SKM-1 treated with dmso at 0.1 percent for 144 hours (cell line): ENCODE measurements at regions not wholly inside any gene's neighbourhood (a gene's known extent, or its start where the extent isn't known, plus 50 kb on each side); places are given as distances from the start of the nearest gene placed in this dataset.
A peak's percentile ranks its signal among the peaks of the same experiment; 100 is the strongest.

Source experiments
- DNase-seq: peaks from one replicate; lab custom pipeline; 2025; ENCODE audit not compliant: unreplicated experiment; lab: John Stamatoyannopoulos, UW

DNA sequence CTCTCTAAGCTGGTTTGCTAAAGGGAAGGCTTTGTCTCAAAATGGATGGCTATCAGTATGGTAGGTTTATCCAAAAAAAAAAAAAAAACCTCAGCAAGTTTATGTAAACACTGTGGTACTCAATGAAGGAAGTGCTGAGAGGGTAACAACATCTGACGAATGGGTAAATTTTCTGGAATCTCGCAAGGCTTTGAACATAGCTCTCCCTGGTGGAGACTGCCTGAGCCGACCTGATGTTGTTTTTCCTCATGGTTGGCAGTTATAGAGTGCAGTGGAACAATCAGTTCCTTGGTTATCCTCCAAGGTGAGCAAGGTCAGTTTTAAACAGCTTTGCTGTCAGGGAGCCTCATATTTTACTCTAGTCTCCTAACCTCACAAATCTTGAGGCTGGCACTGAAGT, 94.6 kb downstream of the ZPLD1 start:
- no peak for DNase-seq

DNA sequence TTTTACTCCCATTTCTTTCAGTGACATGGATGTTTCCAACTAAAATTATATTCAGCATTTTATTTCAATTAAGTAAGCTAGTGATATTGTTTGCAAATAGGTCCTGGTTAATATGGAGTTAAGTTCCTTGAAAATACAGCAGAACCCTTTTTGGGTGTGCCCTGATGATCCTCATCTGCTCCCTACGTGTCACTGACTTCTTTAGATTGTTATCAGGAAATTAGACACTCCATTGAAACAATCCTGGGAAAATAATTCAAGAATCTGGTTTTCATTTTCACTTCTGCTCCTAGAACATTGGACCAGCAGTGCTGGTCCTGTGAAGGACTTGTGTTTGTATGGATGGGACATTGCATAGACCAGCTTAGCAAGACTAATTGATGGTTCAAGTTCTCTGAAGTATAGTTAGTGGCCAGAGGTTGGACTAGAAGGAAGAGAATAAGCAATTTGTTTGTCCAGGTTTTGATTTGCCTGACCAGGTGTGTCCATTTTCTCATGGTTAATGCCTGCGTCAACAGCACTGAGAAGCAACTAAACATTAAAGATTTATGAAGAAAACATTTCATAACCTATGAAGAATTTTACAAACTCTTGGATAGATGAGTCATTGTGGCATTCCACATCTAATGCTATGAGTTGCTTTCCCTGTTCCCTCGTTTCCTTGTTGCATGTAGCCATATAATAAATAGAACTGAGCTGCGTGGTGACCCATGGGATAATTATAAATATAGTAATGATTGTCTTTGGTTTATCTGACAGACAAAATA, 95.8 kb downstream of the ZPLD1 start:
- no peak for DNase-seq

DNA sequence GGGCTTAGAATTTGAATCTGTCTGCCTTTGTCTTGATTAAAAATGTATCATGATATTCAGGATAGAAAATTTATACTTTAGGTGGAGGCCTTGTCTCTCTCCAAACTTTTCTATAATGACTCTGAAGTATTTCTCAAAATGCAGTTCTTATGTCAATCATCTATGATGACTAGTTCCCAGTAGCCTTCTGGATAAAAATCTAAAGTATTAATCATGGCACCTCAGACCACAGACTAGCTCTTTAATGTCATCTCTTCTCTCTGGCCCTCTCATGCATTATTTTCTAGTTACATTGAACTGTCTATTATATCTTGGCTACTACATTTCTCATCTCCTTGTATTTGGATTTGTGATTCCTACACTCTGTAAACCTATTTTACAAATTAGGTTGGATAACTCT, 96.9 kb downstream of the ZPLD1 start:
- no peak for DNase-seq

- peak; percentile 49 for DNase-seq
These were observed 98.1 kb downstream of the ZPLD1 start for GRCh38 chr3:102532901-102533300.

DNA sequence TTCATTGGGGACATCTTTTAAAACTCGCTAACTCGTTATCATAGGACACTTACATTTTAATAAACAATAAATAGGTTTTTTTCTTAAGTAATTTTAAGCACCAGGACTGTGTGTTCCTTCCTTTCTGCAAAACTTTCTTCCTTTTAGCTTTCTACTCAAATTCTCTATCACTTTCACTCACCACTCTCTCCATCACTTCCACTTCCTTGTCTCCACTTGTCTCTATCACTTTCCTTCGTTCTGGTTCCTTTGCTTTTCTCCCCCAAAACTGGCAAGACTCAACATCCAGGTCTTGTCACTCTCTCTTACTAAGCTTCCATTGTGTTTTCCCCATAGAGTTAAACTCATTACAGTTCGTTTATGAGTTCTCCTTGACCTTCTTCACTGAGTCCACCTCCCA, 99.0 kb downstream of the ZPLD1 start:
- no peak for DNase-seq

DNA sequence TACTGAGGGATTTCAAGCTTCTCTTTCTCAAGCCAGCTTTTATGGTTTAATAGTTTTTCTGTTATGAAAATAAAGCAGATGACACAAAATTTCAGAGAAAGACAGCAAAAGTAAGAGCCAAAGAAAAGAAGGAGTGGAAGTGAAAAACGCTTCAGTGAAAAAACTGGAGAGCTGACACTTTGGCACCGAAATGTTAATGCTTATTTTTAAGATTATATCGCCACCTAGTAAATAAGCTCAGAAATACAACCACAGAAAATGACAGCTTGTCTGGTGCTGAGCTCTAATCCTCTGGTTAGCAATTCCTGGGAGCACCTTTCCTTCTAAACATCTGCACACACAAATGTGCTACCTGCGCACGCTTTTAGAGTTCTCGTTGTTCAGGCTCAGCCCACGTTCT, 101.6 kb downstream of the ZPLD1 start:
- peak; percentile 27 for DNase-seq

DNA sequence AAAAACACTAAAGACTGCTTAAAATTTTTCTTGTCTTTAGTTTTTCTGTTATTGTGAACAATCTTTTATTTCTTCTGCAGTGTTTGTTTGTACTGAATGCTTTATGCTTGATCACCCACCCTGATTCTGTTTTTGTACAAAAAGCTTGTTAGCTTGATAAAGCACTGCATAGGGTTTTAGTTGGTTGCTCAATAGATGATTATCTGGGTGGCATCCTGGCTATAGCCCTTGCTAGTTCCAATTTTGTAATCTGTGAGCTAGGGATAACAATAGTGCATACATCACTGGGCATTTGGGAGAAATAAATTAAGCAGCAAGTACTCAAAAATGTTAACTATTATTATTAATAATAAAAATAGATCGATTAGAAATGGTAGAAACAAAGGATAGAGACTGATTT, 102.3 kb downstream of the ZPLD1 start:
- no peak for DNase-seq

DNA sequence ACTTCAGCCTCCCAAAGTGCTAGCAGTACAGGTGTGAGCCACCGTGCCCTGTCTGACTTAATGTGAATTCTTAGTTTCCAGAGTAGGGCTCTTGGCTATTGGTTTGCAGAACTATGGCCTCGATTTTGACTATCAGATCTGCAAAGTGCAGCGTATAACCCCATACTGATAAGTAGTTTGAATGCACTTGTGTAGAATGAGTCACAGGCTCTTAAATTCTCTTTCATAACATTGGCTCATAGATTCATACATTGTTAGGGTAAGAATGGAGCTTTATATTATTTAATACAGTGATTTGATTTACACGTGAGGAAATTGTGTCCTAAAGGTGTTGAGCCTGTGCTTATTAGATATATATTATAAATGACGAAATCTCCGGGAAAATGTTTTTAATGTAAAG, 109.9 kb downstream of the ZPLD1 start:
- DNase-seq = no peak

DNA sequence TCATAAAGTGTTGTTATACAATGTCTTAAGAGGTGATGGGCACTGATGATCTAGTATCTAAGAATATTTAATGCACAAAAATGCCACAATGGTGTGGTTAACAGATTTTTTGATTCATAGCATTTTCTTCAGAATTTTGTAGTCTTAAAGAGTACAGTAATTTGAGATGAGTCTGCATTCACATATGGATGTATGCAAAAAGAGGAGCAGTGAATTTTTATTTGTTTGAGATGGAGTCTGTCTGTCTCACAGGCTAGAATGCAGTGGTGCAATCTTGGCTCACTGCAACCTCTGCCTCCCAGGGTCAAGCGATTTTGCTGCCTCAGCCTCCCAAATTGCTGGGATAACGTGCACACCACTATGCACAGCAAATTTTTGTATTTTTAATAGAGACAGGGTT, 110.5 kb downstream of the ZPLD1 start:
- DNase-seq = no peak

- no peak for DNase-seq
These were observed 119.1 kb downstream of the ZPLD1 start for GRCh38 chr3:102553876-102554275.

- DNase-seq = no peak
These were observed 135.7 kb downstream of the ZPLD1 start for GRCh38 chr3:102570511-102570910.

GRCh38 chr3:102571006-102571405, 136.2 kb downstream of the ZPLD1 start:
- no peak for DNase-seq

- no peak for DNase-seq
These were observed 137.0 kb downstream of the ZPLD1 start for GRCh38 chr3:102571720-102572384.

GRCh38 chr3:102573483-102574028, 138.7 kb downstream of the ZPLD1 start:
- no peak for DNase-seq

DNA sequence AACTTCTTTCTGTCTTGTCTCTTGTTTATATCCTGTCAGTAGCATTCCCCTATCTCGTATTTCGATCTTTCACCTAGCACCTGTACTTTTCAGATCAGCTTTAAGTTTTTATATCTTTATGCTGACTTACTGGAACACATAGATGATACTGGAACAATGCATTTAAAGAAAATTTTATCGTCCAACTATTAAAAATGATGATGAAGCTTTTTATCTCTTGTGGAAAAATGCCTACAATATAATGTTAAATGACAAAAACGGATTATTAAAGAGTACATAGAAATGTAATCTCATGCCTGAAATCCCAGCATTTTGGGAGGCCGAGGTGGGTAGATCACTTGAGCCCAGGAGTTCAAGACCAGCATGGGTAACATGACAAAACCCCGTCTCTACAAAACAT, 139.5 kb downstream of the ZPLD1 start:
- no peak for DNase-seq

- DNase-seq = no peak
These were observed 141.8 kb downstream of the ZPLD1 start for GRCh38 chr3:102576651-102577050.

GRCh38 chr3:102577082-102577789, 142.4 kb downstream of the ZPLD1 start:
- peak; percentile 18 for DNase-seq

DNA sequence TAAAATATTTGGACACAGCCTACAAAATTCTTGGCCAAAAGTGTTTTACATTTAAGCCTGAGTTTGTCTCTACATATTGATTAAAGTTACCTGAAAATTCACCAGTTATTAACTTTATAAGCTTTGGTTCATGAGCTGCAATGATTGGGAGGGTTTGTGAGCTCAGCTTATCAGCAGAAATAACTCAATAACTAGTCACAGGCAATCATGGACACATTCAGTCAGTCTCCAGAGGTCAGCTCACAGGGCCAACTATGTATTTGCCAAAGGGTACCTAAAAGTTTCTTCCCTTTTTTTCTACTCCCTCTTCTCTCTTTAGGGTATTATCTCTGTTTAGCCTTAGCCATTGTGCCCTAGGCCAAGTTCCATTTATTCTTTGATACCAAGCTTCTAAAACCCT, 145.9 kb downstream of the ZPLD1 start:
- no peak for DNase-seq

DNA sequence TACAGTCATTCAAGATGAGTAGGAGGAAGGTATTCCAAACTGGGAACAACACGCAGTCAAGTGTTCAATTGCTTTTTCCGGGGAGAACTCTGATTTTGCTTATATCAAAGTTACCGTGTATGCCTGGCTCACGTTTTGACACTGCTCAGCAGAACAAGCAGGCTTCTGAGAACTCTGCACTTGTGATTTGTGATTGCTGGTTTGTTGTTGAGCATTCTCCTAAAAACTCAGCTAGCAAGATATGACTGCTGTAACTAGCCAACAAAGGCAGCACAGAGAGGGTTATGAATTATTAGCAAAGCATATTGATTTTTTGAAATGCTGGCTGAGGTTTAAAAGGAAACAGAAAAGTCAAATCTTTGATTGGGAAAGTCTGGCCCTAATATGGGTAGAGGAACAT, 151.7 kb downstream of the ZPLD1 start:
- DNase-seq = no peak

DNA sequence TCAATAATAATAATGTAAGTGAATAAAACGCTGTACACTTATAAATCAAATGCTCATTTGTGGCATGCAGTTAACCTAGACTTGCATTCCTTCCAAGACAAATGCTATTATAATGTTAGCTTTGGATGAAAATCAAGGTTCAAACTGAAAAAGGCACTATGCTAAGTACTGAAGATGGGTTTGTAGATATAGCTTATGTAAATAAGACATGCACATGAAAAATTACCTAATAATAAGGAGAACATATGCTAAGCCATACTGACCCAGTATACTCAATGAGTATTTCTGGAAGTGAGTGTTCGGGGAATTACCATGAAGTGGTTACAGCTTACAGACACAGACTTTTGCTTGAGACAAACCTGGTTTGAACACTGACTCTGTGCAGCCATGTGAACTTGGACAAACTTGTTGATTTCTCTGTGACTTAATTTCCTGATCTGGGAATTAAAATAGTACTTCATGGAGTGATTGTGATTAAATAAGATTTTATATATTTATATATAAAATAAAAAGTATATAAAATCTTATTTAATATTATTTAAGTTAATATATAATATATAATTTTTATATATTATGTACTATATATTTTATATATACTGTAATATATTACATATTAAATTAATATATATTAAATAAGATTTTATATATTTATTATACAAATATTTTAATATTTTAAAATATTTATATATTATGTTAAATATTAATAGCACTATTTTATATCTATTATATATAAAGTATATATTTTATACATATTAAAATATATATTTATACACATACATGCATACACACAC, 159.2 kb downstream of the ZPLD1 start:
- no peak for DNase-seq

DNA sequence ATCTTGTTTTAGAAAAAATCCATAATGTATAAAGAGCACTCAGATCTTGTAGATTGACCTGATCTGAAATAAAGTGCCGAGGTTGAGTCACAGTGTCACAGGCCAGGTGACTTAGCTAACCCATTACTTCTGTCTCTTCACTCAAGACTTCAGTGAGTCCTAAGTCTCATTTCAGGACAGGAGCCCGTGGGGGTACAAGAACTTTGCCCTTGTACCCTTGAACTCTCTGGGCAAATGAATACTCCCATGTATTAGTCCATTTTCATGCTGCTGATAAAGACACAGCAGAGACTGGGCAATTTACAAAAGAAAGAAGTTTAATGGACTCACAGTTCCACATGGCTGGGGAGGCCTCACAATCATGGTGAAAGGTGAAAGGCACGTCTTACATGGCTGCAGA, 160.2 kb downstream of the ZPLD1 start:
- DNase-seq = no peak
